Neuronal stem cell (in vitro differentiated cells): ENCODE measurements at regions not wholly inside any gene's neighbourhood (a gene's known extent, or its start where the extent isn't known, plus 50 kb on each side); places are given as distances from the start of the nearest gene placed in this dataset.
"Not testable (repeated sequence)": the region's sequence is repeated elsewhere in the genome, so short reads cannot be mapped to it uniquely, and the experiment has no call there.

Source experiments
- DNase-seq: peaks from one replicate; pipeline ENCODE4 v3.0.0-alpha.2; 2013; ENCODE audit warnings: low spot score
- H2AFZ ChIP-seq: one replicate; pipeline ENCODE4 v1.6.1; 2013; ENCODE audit warnings: mild to moderate bottlenecking, low read length, inconsistent platforms
- H2AK5ac ChIP-seq: 2 replicates; pipeline ENCODE4 v1.6.1; 2013; ENCODE audit warnings: low read depth, mild to moderate bottlenecking, inconsistent platforms, low read length, moderate library complexity, mixed read lengths
- H2BK120ac ChIP-seq: 2 replicates; pipeline ENCODE4 v1.6.1; 2013; ENCODE audit warnings: low read depth, mild to moderate bottlenecking, inconsistent platforms, low read length, moderate library complexity, mixed read lengths
- H2BK12ac ChIP-seq: one replicate; pipeline ENCODE4 v1.6.1; 2013; ENCODE audit warnings: low read length, inconsistent platforms
- H2BK15ac ChIP-seq: 2 replicates; pipeline ENCODE4 v1.6.1; 2013; ENCODE audit warnings: mild to moderate bottlenecking, low read length, inconsistent platforms, mixed read lengths
- H2BK5ac ChIP-seq: one replicate; pipeline ENCODE4 v1.6.1; 2013; ENCODE audit warnings: inconsistent platforms, mild to moderate bottlenecking, low read length, moderate library complexity
- H3K14ac ChIP-seq: one replicate; pipeline ENCODE4 v1.6.1; 2013; ENCODE audit warnings: low read length, inconsistent platforms
- H3K18ac ChIP-seq: 2 replicates; pipeline ENCODE4 v1.6.1; 2013; ENCODE audit warnings: low read length, inconsistent platforms
- H3K23ac ChIP-seq: 2 replicates; pipeline ENCODE4 v1.6.1; 2013; ENCODE audit warnings: low read depth, mild to moderate bottlenecking, mixed read lengths, low read length, inconsistent platforms; ENCODE audit not compliant: poor library complexity
- H3K27ac ChIP-seq: replicated peaks from 3 replicates; pipeline ENCODE4 v1.5.1; 2013; ENCODE audit warnings: low read length, inconsistent platforms
- H3K27me3 ChIP-seq, 3 experiments: 2 replicates each; pipeline ENCODE4 v1.6.1; 2013; ENCODE audit warnings: low read length in 3 of 3, mild to moderate bottlenecking in 2 of 3, inconsistent platforms in 1 of 3, low read depth in 1 of 3, mixed read lengths in 1 of 3, moderate library complexity in 1 of 3; ENCODE audit not compliant: control insufficient read depth in 3 of 3, insufficient read depth in 3 of 3
- H3K36me3 ChIP-seq, 2 donors: replicated peaks in 1 of 2; 2 replicates each; pipeline ENCODE4 v1.6.1; 2013; ENCODE audit warnings: low read length in 2 of 2; ENCODE audit not compliant: control insufficient read depth in 2 of 2, insufficient read depth in 2 of 2
- H3K4ac ChIP-seq: 2 replicates; pipeline ENCODE4 v1.6.1; 2013; ENCODE audit warnings: inconsistent platforms, mild to moderate bottlenecking, low read length, moderate library complexity
- H3K4me1 ChIP-seq, 2 donors: 1 replicate in 1 of 2; 2 replicates in 1 of 2; pipeline ENCODE4 v1.6.1; 2013; ENCODE audit warnings: low read length in 2 of 2, low read depth in 1 of 2; ENCODE audit not compliant: control insufficient read depth in 2 of 2, insufficient read depth in 1 of 2
- H3K4me2 ChIP-seq: one replicate; pipeline ENCODE4 v1.6.1; 2013; ENCODE audit warnings: mild to moderate bottlenecking, low read length, inconsistent platforms; ENCODE audit not compliant: insufficient read depth, poor library complexity, severe bottlenecking
- H3K4me3 ChIP-seq, 2 donors: 2 replicates each; pipeline ENCODE4 v1.5.1; 2013; ENCODE audit warnings: low read length in 2 of 2, mild to moderate bottlenecking in 2 of 2, inconsistent platforms in 1 of 2, moderate library complexity in 1 of 2
- H3K79me1 ChIP-seq: one replicate; pipeline ENCODE4 v1.6.1; 2013; ENCODE audit warnings: low read depth, mild to moderate bottlenecking, inconsistent platforms, low read length, moderate library complexity
- H3K9ac ChIP-seq: one replicate; pipeline ENCODE4 v1.6.1; 2013; ENCODE audit warnings: mild to moderate bottlenecking, low read depth, low read length, inconsistent platforms; ENCODE audit not compliant: poor library complexity
- H3K9me3 ChIP-seq, 2 donors: replicated peaks in 1 of 2; 2 replicates each; pipeline versions ENCODE3 to v1.6.1; 2013; ENCODE audit warnings: low read length in 2 of 2, mild to moderate bottlenecking in 2 of 2, inconsistent platforms in 1 of 2, low read depth in 1 of 2, mixed read lengths in 1 of 2, moderate library complexity in 1 of 2; ENCODE audit not compliant: control insufficient read depth in 2 of 2, insufficient read depth in 1 of 2
- H4K8ac ChIP-seq: one replicate; pipeline ENCODE4 v1.6.1; 2013; ENCODE audit warnings: low read depth, mild to moderate bottlenecking, inconsistent platforms, low read length, moderate library complexity
- H4K91ac ChIP-seq: one replicate; pipeline ENCODE4 v1.6.1; 2013; ENCODE audit warnings: low read length, low read depth, mild to moderate bottlenecking, inconsistent platforms; ENCODE audit not compliant: poor library complexity
- WGBS, 2 donors: extraction: QIAGEN DNeasy Blood & Tissue Kit; methylation state at CpG; one replicate each; pipeline ENCODE4 v1.1.7; 2013; ENCODE audit warnings: missing lambda C conversion rate in 2 of 2, mixed read lengths in 1 of 2; ENCODE audit not compliant: insufficient read length in 2 of 2, insufficient replicate concordance in 1 of 2; ENCODE audit errors: extremely low coverage in 2 of 2; 5-methylcytosine and 5-hydroxymethylcytosine counted together

GRCh38 chr1:120634816-120635806 is 88.6 kb upstream of the NBPF26 start:
- not testable (repeated sequence) for H3K36me3 ChIP-seq, H3K9me3 ChIP-seq, H4K91ac ChIP-seq, DNase-seq, H2BK12ac ChIP-seq, H3K4me1 ChIP-seq, H3K14ac ChIP-seq, H3K4me3 ChIP-seq, H4K8ac ChIP-seq, H3K79me1 ChIP-seq, H3K4ac ChIP-seq, H2BK15ac ChIP-seq, H3K23ac ChIP-seq, H2AFZ ChIP-seq, H3K18ac ChIP-seq, H3K27me3 ChIP-seq, H3K4me2 ChIP-seq, H3K9ac ChIP-seq, H2BK120ac ChIP-seq, H2BK5ac ChIP-seq, H2AK5ac ChIP-seq, H3K27ac ChIP-seq
- WGBS, 2 donors = no CpG with 5 or more reads among the region's 5 CpGs

GRCh38 chr1:120640261-120641013 is 83.3 kb upstream of the NBPF26 start:
- not testable (repeated sequence) for H3K27me3 ChIP-seq, H4K8ac ChIP-seq, H2AK5ac ChIP-seq, H3K18ac ChIP-seq, H3K4me1 ChIP-seq, H3K9ac ChIP-seq, H3K14ac ChIP-seq, H2BK5ac ChIP-seq, H3K79me1 ChIP-seq, H3K4ac ChIP-seq, H4K91ac ChIP-seq, H2AFZ ChIP-seq, H3K27ac ChIP-seq, H3K4me2 ChIP-seq, H3K36me3 ChIP-seq, H2BK15ac ChIP-seq, DNase-seq, H3K4me3 ChIP-seq, H3K23ac ChIP-seq, H2BK120ac ChIP-seq, H3K9me3 ChIP-seq, H2BK12ac ChIP-seq
- WGBS, 2 donors = no CpG with 5 or more reads among the region's 4 CpGs

GRCh38 chr1:120641014-120641302 is 82.8 kb upstream of the NBPF26 start:
- not testable (repeated sequence) for H3K36me3 ChIP-seq, H3K4me2 ChIP-seq

GRCh38 chr1:120647182-120647581 is 76.6 kb upstream of the NBPF26 start:
- not testable (repeated sequence) for H2BK5ac ChIP-seq, H3K27me3 ChIP-seq, H3K4ac ChIP-seq, H3K4me2 ChIP-seq, H3K23ac ChIP-seq, H3K4me3 ChIP-seq, H3K36me3 ChIP-seq, H3K27ac ChIP-seq, H2BK120ac ChIP-seq, H3K9ac ChIP-seq, H3K9me3 ChIP-seq, H4K91ac ChIP-seq, DNase-seq, H3K18ac ChIP-seq, H2BK12ac ChIP-seq, H4K8ac ChIP-seq, H2BK15ac ChIP-seq, H3K79me1 ChIP-seq, H3K4me1 ChIP-seq, H3K14ac ChIP-seq, H2AK5ac ChIP-seq, H2AFZ ChIP-seq
- no CpG with 5 or more reads among the region's 2 CpGs for WGBS, 2 donors

More at GRCh38 chr1:120641014-120641302, 82.8 kb upstream of the NBPF26 start:
- DNase-seq, H2AFZ ChIP-seq, H2BK5ac ChIP-seq, H2BK15ac ChIP-seq, H3K27ac ChIP-seq, H3K4me1 ChIP-seq, H4K91ac ChIP-seq, H3K79me1 ChIP-seq, H2BK120ac ChIP-seq, H3K4me3 ChIP-seq, H3K4ac ChIP-seq, H3K27me3 ChIP-seq, H3K9ac ChIP-seq, H3K14ac ChIP-seq, H2AK5ac ChIP-seq, H3K18ac ChIP-seq, H4K8ac ChIP-seq, H3K23ac ChIP-seq, H2BK12ac ChIP-seq, H3K9me3 ChIP-seq: not testable (repeated sequence)
- no CpG with 5 or more reads among the region's 3 CpGs for WGBS, 2 donors
